A673 (cell line): ENCODE measurements at regions not wholly inside any gene's neighbourhood (a gene's known extent, or its start where the extent isn't known, plus 50 kb on each side); places are given as distances from the start of the nearest gene placed in this dataset.

Experiments
- BruUV-seq: library from RNA; stranded (reverse); fragments of 400-500 nt; replicated peaks from 2 replicates; lab custom pipeline; 2021; lab: Mats Ljungman, UMichigan
- CTCF ChIA-PET: fragments of 300-600 bp; sonication (Branson Sonifier 250); formaldehyde crosslinking; loops from one replicate; lab custom pipeline; 2022; ENCODE audit warnings: antibody characterized with exemption; lab: Charles Lee
- POLR2A ChIA-PET: fragments of 300-600 bp; sonication (Branson Sonifier 250); formaldehyde crosslinking; loops from one replicate; lab custom pipeline; 2022; ENCODE audit warnings: antibody characterized with exemption; ENCODE audit not compliant: low non-redundant PET; lab: Charles Lee
- DNase-seq: peaks from one replicate; pipeline ENCODE4 v3.0.0-alpha.2; 2015; ENCODE audit warnings: low spot score
- H3K27ac ChIP-seq: fragments of 200-600 bp; sonication (generic); 2 replicates; pipeline ENCODE4 v1.5.1; 2016; ENCODE audit warnings: mixed run types, low read depth, mild to moderate bottlenecking, mixed read lengths, antibody characterized with exemption, low read length; ENCODE audit not compliant: poor library complexity, severe bottlenecking
- H3K27me3 ChIP-seq: fragments of 200-600 bp; sonication (generic); replicated peaks from 2 replicates; pipeline ENCODE4 v1.6.1; 2017; ENCODE audit warnings: mixed run types, low read depth, mild to moderate bottlenecking, mixed read lengths, antibody characterized with exemption, low read length; ENCODE audit not compliant: insufficient read depth, poor library complexity
- H3K36me3 ChIP-seq: fragments of 200-600 bp; sonication (generic); 2 replicates; pipeline ENCODE4 v1.6.1; 2016; ENCODE audit warnings: mixed run types, mild to moderate bottlenecking, mixed read lengths, antibody characterized with exemption, low read length; ENCODE audit not compliant: insufficient read depth, poor library complexity, severe bottlenecking
- H3K4me1 ChIP-seq: fragments of 200-600 bp; sonication (generic); 2 replicates; pipeline ENCODE4 v1.6.1; 2017; ENCODE audit warnings: mixed run types, mild to moderate bottlenecking, mixed read lengths, antibody characterized with exemption, low read length; ENCODE audit not compliant: insufficient read depth, poor library complexity, severe bottlenecking
- H3K4me3 ChIP-seq: fragments of 200-600 bp; sonication (generic); 2 replicates; pipeline ENCODE4 v1.5.1; 2016; ENCODE audit warnings: low read depth, mixed run types, mild to moderate bottlenecking, mixed read lengths, low read length; ENCODE audit not compliant: poor library complexity, severe bottlenecking
- H3K9me3 ChIP-seq: fragments of 200-600 bp; sonication (generic); 2 replicates; pipeline ENCODE4 v1.6.1; 2016; ENCODE audit warnings: mixed run types, low read depth, mild to moderate bottlenecking, mixed read lengths, antibody characterized with exemption, low read length; ENCODE audit not compliant: poor library complexity, severe bottlenecking
- EZH2 ChIP-seq: fragments of 200-600 bp; sonication (generic); IDR thresholded peaks from 2 replicates; pipeline ENCODE4 v1.6.1; 2017; ENCODE audit warnings: borderline replicate concordance, low read depth, mild to moderate bottlenecking, mixed read lengths, antibody characterized with exemption, low read length; ENCODE audit not compliant: poor library complexity, severe bottlenecking
- intact Hi-C: fragments of 100-400 bp; cut with micrococcal nuclease; formaldehyde crosslinking; loops from one replicate; pipeline ENCODE4 v1.10.0; 2022; ENCODE audit not compliant: unreplicated experiment
- TF ChIP-seq, protein P1 (sequence below): fragments of 300-800, 200-600 bp; sonication (generic); conservative IDR thresholded peaks from 2 replicates; pipeline ENCODE4 v1.5.1; 2017; ENCODE audit warnings: low read depth, mild to moderate bottlenecking, antibody characterized with exemption, low read length, moderate library complexity, mixed read lengths

DNA sequence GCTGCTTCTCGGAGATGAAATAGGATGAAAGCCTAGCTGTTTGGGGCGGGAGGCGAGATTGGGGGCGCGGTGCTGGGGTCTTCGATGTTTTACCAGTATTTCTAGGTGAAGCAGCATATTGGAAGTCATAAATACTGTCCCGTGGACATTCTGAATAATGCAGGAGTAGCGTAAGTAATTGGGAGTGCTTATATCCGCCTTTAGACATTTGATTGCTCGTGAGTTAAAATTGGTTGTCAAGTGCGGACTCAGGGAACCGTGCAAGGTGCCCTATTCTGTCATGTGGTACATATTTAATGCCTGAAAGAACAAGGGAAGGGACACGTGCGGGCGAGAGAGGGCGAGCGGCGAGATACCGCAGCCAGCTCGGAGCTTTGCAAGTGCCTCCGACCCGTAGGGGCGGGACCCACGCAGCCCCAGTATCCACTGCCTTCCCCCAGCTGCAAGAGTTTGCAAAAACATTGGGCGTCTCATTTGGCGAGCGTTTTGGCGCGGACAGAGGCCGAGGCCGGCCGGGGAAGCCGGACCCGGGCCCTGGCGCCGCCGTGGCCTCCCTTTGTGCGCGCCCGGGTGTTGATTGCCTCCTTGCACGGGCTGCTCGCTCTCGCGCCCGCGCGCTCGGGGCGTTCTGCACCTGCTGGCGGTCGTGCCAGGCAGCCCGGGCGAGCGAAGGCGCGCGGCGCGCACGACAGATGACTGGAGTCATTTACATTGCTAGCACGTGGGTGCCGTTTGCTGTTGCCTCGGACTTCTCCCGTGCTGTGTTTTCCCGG is 849.8 kb upstream of the RBFOX1 start:
- intact Hi-C loops: no loop called here
- no peak for DNase-seq
- TF ChIP-seq EZH2: no peak
- TF ChIP-seq, protein P1, sequence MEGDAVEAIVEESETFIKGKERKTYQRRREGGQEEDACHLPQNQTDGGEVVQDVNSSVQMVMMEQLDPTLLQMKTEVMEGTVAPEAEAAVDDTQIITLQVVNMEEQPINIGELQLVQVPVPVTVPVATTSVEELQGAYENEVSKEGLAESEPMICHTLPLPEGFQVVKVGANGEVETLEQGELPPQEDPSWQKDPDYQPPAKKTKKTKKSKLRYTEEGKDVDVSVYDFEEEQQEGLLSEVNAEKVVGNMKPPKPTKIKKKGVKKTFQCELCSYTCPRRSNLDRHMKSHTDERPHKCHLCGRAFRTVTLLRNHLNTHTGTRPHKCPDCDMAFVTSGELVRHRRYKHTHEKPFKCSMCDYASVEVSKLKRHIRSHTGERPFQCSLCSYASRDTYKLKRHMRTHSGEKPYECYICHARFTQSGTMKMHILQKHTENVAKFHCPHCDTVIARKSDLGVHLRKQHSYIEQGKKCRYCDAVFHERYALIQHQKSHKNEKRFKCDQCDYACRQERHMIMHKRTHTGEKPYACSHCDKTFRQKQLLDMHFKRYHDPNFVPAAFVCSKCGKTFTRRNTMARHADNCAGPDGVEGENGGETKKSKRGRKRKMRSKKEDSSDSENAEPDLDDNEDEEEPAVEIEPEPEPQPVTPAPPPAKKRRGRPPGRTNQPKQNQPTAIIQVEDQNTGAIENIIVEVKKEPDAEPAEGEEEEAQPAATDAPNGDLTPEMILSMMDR: no peak
- H3K36me3 ChIP-seq: no peaks in the 10 kb centered on the region
- H3K4me1 ChIP-seq: no peaks in the 10 kb centered on the region
- peaks cover 14% of the 10 kb centered on the region for H3K27me3 ChIP-seq
- POLR2A ChIA-PET: no interaction called here
- H3K27ac ChIP-seq: no peak overlapping the region
- CTCF ChIA-PET: no interaction called here
- no peak overlapping the region for H3K4me3 ChIP-seq
- BruUV-seq: no TSS peak
- peaks cover under 1% of the 10 kb centered on the region for H3K9me3 ChIP-seq

DNA sequence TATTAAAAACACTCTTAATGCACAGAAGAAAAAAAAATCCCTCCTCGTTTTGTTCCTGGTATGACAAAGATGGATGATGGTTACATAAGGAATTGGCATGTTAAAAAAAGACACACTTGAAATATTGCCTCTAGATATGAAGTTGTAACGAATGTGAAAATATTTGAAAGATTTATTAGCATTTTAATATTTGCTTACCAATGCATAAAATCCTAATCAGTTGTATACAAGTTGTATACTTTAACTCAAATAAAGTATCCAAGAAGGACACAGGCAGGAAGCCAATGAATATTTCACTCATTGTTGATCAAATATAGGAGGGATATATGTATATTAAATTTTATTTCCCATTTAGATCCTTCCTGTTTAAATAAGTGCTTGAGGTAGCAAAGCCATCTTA is 850.8 kb upstream of the RBFOX1 start:
- ChIA-PET POLR2A (no interaction called here), CTCF (no interaction called here)
- no peak overlapping the region for H3K27ac ChIP-seq
- intact Hi-C loops: no loop called here
- peaks cover 14% of the 10 kb centered on the region for H3K27me3 ChIP-seq
- H3K4me3 ChIP-seq: no peak overlapping the region
- no TSS peak for BruUV-seq
- DNase-seq: no peak
- H3K9me3 ChIP-seq: peaks cover 10% of the 10 kb centered on the region
- no peaks in the 10 kb centered on the region for H3K4me1 ChIP-seq
- TF ChIP-seq, protein P1: no peak
- no peak for TF ChIP-seq EZH2
- no peaks in the 10 kb centered on the region for H3K36me3 ChIP-seq

DNA sequence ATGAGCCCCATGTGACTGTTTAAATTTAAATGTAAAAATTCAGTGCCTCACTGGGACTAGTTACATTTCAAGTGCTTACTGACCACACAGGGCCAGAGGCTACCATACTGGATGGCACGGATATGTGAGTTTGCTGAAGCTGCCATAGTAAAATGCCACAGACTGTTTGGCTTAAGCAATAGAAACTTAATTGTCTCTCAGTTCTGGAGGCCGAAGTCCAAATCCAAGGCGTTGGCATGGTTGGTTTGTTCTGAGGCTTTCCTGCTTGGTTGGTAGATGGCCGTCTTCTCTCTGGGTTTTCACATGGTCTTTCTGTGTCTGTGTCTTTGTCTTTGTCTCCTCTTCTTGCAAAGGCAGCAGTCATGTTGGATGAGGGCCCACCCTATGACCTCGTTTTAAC is 878.9 kb upstream of the RBFOX1 start:
- ChIA-PET POLR2A (no interaction called here), CTCF (no interaction called here)
- H3K27me3 ChIP-seq: no peaks in the 10 kb centered on the region
- no peaks in the 10 kb centered on the region for H3K4me1 ChIP-seq
- H3K9me3 ChIP-seq: peaks cover 9% of the 10 kb centered on the region
- no peak for DNase-seq
- H3K27ac ChIP-seq: no peak overlapping the region
- no TSS peak for BruUV-seq
- intact Hi-C loops: no loop called here
- no peak for TF ChIP-seq EZH2
- TF ChIP-seq, protein P1: no peak
- H3K4me3 ChIP-seq: no peak overlapping the region
- H3K36me3 ChIP-seq: no peaks in the 10 kb centered on the region
